Astrocyte of the cerebellum (primary cell): ENCODE measurements at regions not wholly inside any gene's neighbourhood (a gene's known extent, or its start where the extent isn't known, plus 50 kb on each side); places are given as distances from the start of the nearest gene placed in this dataset.

ENCODE experiments used
- DNase-seq: peaks from one replicate; pipeline ENCODE4 v3.0.0-alpha.2; 2011; ENCODE audit warnings: low read depth
- H3K4me3 ChIP-seq: 2 replicates; pipeline ENCODE4 v1.5.1; 2011; ENCODE audit warnings: mild to moderate bottlenecking, low read depth, low read length, moderate library complexity
- in situ Hi-C: cut with HindIII; loops from 2 replicates; pipeline ENCODE4 v1.10.0; 2017; ENCODE audit warnings: low sequenced_read_pairs
- TF ChIP-seq, protein P1 (sequence below): IDR thresholded peaks from 2 replicates; pipeline ENCODE4 v1.5.1; 2012; ENCODE audit warnings: low read length, low read depth, moderate library complexity, mild to moderate bottlenecking; ENCODE audit errors: missing control alignments

DNA sequence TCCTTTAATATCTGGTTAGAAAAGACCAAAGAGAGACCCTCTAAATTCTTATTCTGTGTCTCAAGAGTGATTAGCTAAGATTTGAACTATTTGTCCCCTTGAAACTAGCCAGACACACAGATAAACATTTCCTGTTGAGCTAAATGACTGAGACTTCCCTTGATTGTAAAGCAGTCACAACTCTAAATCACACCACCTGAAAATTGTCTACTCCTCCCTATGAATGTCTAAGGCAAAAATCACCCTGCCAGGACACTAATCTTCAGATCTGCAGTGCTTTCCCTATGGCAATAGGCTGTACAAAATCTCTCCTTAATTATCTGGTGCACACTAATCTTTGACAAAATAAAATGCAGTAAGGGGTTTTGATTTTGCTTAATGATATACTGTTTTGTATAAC is 200.5 kb upstream of the GULP1 start:
- no peak for DNase-seq
- TF ChIP-seq, protein P1, sequence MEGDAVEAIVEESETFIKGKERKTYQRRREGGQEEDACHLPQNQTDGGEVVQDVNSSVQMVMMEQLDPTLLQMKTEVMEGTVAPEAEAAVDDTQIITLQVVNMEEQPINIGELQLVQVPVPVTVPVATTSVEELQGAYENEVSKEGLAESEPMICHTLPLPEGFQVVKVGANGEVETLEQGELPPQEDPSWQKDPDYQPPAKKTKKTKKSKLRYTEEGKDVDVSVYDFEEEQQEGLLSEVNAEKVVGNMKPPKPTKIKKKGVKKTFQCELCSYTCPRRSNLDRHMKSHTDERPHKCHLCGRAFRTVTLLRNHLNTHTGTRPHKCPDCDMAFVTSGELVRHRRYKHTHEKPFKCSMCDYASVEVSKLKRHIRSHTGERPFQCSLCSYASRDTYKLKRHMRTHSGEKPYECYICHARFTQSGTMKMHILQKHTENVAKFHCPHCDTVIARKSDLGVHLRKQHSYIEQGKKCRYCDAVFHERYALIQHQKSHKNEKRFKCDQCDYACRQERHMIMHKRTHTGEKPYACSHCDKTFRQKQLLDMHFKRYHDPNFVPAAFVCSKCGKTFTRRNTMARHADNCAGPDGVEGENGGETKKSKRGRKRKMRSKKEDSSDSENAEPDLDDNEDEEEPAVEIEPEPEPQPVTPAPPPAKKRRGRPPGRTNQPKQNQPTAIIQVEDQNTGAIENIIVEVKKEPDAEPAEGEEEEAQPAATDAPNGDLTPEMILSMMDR: no peak
- no peak overlapping the region for H3K4me3 ChIP-seq
- in situ Hi-C loops: no loop called here

DNA sequence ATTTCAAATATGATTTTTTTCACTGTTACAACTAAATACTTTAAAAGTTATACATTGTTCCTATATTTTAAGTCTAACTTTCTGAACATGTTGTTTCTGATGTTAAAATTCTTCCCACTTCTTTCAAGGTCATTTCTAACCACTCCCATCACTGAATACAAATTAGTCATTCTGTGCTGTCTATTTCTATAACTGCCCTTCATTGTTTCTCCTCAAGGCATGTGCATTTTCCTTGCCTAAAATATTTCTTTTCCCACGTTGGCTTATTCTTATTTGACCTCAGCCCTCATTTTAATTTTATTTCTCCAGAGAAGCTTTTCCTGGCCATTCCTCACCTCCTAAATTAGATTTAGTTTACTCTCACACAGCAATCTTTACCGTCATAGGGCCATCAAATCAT is 198.9 kb upstream of the GULP1 start:
- in situ Hi-C loops: no loop called here
- no peak for DNase-seq
- TF ChIP-seq, protein P1: no peak
- H3K4me3 ChIP-seq: no peak overlapping the region

DNA sequence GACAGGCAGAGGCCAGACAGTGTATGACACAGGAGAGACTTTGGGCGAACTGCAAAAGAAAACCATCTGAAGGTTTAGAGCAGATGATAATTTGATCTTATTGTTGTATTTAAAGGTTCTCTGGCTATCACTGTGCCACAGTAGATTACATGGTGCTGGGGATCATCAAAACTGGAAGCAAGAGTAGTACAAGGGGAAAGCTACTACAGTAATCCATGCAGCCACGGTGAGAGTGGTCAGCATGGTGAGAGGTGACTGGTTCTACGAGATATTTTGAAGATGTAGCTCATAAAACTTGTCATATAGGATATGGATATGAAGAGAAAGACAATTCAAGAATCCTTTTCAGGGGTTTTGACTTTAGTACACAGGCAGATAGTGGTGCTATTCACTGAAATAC is 194.8 kb upstream of the GULP1 start:
- no peak overlapping the region for H3K4me3 ChIP-seq
- TF ChIP-seq, protein P1: no peak
- DNase-seq: no peak
- in situ Hi-C loops: no loop called here

DNA sequence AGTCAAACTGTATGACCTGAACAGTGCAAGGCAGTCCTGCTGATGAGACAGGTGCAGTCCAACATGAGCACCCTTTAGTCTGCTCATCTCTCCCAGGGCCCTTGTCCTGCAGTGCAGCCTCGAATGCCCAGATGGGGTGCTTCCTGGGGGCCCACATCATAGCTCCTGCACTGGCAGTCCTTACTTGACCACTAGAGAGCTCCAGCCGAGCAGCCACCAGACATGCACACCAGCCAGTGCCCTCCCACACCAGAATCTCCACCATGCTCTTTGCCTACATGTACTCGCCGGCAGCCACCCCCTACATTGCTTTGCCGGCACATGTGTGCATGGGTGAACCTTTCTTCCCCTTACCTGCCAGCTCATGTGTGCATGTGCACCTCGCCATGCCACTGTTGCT is 188.8 kb upstream of the GULP1 start:
- H3K4me3 ChIP-seq: no peak overlapping the region
- DNase-seq: no peak
- TF ChIP-seq, protein P1: no peak
- in situ Hi-C loops: no loop called here

DNA sequence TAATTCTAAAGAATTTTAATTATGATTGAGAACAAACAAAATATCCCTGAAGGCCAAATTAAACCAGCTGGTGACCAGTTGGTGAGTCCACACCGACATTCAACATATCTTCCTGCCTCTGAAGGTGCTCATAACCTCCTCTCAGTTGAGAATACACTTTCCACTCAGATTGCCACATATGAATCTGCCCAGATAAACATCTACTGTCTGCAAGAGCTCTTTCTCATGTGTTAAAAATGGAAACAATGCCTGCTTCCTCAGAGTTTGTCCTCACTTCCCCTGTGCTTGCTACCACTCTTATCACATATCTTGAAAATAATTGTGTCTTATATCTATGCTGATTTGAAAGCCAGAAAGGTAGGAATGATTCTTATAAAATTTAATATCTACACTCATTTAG is 177.7 kb upstream of the GULP1 start:
- in situ Hi-C loops: no loop called here
- TF ChIP-seq, protein P1: no peak
- no peak for DNase-seq
- no peak overlapping the region for H3K4me3 ChIP-seq

DNA sequence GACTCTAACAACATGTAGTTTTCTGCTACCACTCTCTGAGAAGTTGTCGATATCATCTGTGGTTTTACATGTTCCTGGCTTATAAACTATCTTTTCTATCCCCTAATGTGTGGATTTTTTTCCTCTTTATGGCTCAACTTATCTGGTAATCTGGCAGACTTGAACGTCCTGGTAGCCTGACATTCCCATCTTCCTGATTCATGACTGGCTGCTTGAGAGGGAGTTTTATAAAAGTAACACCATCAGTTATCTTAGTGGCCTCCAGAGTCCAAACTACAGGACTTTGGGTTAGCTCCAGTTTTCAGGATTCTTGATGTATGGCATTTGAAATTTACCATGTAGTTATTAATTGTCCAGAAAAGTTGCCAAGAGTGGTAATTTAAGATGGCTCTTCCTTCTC is 174.0 kb upstream of the GULP1 start:
- TF ChIP-seq, protein P1: no peak
- in situ Hi-C loops: no loop called here
- H3K4me3 ChIP-seq: no peak overlapping the region
- no peak for DNase-seq

DNA sequence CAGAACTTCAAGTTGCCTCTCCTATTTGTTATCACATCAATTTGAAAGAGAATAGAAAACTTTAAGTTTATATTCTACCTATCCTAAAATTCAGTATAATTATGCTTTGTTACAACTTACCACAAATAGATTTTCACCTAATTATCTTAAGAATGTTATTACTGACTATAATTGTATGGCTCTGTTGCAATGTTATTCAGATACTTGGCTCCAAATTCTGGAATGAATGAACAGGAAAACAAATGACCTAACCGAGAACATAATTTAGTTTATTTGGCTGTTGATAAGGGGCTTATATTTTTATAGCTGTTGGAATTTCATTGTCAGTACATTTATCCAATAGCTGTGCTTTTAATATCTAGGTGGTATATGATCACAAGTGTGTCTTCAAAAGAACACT is 173.2 kb upstream of the GULP1 start:
- no peak for DNase-seq
- in situ Hi-C loops: no loop called here
- no peak overlapping the region for H3K4me3 ChIP-seq
- TF ChIP-seq, protein P1: no peak
